ENCODE measurements at regions not wholly inside any gene's neighbourhood (a gene's known extent, or its start where the extent isn't known, plus 50 kb on each side); places are given as distances from the start of the nearest gene placed in this dataset.
"Not testable (repeated sequence)": the region's sequence is repeated elsewhere in the genome, so short reads cannot be mapped to it uniquely, and the experiment has no call there.

GRCh38 chr20:16801919-16802651 lies 53.9 kb downstream of the OTOR start:
- peak; percentile 70 for DNase-seq (ENCODE audit: low spot score)

- no peak for DNase-seq (ENCODE audit: low spot score)
Measured at GRCh38 chr20:16802652-16802935, 54.4 kb downstream of the OTOR start.

- peak; percentile 66 for DNase-seq (ENCODE audit: low spot score)
Measured at GRCh38 chr20:16803965-16804792, 56.0 kb downstream of the OTOR start.

GRCh38 chr20:16804793-16805187 lies 56.6 kb downstream of the OTOR start:
- DNase-seq (ENCODE audit: low spot score) = no peak

GRCh38 chr20:16806061-16806460 lies 57.9 kb downstream of the OTOR start:
- DNase-seq (ENCODE audit: low spot score) = no peak

- DNase-seq (ENCODE audit: low spot score) = no peak
Measured at GRCh38 chr20:16806886-16807285, 58.7 kb downstream of the OTOR start.

- no peak for DNase-seq (ENCODE audit: low spot score)
Measured at GRCh38 chr20:16808796-16809195, 60.6 kb downstream of the OTOR start.

DNA sequence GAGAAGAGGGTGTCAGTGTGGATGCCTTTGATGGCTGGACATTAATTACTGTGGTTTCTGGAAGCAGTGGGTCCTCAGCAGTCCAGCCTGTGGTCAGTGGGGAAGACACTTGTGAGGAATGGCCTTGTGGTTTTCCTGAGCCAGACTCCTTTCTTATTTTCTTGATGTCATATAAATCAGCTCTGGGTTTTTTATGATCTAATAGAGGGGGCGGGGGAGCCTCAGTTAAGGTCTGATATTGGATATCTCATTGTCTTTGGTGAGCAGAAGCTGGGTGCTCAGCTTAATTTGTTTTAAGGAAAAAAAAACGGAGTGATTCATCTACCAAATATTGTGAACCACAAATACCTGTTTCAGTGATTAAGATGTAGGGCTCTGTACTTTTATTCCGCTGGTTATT lies 62.1 kb downstream of the OTOR start:
- DNase-seq (ENCODE audit: low spot score) = no peak

DNA sequence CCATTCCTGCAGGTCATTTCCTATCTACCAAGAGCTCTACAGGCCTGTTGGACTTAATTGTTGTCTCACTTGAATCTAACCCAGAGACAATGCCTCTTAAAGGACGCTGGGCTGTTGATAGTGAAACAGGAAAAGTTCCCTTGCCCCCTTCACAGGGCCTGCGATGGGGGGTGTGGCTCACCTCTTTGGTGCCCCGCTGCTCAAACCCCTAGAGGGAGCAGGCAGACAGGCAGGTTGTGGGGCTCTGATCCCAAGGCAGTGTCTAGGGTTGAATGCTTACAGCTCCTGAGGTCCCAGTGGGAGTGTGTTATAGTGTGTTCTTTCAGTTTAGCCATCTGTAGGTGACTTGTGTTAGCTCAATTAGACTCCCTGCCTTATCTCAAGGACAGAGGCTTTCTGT lies 68.0 kb downstream of the OTOR start:
- no peak for DNase-seq (ENCODE audit: low spot score)

- DNase-seq (ENCODE audit: low spot score) = no peak
Measured at GRCh38 chr20:16819483-16819882, 71.3 kb downstream of the OTOR start.

- peak; percentile 54 for DNase-seq (ENCODE audit: low spot score)
Measured at GRCh38 chr20:16821211-16822089, 73.3 kb downstream of the OTOR start.

DNA sequence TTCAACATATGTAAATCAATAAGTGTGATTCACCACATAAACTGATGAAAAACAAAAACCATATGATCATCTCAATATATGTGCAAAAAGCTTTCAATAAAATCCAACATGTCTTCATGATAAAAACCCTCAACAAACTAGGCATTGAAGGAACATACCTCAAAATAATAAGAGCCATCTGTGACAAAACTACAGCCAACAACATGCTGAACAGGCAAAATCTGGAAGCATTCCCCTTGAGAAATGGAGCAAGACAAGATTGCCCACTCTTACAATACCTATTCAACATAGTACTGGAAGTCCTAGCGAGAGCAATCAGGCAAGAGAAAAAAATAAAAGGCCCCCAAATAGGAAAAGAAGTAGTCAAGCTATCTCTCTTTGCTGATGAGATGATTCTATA lies 76.5 kb downstream of the OTOR start:
- DNase-seq (ENCODE audit: low spot score) = no peak

DNA sequence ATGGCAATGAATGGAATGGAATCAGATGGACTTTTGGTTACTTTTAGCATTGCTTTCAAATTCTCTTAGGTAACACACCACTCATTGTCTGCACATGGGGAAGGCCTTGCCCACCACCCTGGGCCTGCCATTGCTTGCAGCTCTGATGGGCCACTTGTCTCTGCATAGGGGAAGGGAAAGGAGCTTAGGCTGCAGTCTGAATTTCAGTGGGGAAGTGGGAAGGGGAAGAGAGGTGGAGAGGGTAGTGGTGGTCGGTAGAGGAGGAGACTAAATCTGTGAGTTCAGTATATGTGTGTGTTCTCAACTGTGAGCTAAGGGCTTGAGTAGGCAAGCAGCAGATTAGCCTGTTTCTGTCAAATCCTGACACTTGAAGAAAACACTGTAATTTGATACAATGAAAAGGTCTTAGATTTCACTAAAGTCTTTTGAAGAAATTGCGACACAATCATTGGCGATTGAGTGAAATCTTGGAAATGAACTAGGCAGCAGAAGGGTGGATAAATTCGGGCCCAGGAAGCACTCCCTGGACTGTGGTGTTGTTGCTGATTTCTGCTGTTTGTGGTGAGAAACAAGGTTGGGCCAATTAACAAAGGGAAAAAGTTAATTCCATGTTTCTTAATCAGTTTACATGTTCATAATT lies 80.6 kb downstream of the OTOR start:
- no peak for DNase-seq (ENCODE audit: low spot score)

GRCh38 chr20:16835690-16836089 lies 87.5 kb downstream of the OTOR start:
- DNase-seq (ENCODE audit: low spot score) = not testable (repeated sequence)

- DNase-seq (ENCODE audit: low spot score) = no peak
Measured at GRCh38 chr20:16842486-16843120, 94.4 kb downstream of the OTOR start.

GRCh38 chr20:16844406-16844805 lies 96.2 kb downstream of the OTOR start:
- DNase-seq (ENCODE audit: low spot score) = no peak

DNA sequence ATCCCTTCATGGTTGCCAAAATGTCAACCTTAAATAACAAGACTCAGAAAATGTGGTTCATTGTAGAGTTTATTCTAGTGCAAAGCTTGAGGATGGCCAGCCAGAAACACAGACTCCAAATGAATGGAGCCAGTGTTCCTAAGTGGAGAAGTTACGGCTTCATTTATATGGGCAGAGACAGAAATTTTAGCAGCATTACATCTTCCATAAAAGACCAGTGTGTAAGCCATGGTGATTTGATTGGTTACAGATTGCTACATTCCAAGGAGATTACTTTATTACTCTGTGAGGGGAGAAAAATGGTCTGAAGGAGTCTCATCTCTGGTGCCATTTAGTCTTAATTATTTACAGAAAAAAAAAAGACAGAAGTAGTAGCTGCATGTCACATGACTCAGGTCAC lies 97.8 kb downstream of the OTOR start:
- no peak for DNase-seq (ENCODE audit: low spot score)

DNA sequence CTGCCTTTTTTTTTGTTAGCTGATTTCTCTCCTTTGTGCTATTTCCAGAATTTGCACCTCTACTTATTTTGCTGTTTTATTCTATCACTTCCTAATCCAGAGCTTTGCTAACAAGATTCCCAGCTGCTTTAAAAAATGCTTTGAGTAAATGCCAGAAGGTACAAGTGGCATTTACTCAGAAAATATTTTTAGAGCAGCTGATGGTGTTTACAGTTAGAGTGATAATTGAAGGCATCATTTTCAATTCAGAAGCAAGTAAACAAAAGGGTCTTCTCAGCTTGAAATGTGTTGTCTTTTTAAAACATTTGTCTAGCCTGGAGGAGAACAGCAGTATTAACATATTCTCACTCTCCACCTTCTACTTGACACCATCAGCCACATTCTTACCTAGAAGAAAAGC lies 99.9 kb downstream of the OTOR start:
- DNase-seq (ENCODE audit: low spot score) = no peak

DNA sequence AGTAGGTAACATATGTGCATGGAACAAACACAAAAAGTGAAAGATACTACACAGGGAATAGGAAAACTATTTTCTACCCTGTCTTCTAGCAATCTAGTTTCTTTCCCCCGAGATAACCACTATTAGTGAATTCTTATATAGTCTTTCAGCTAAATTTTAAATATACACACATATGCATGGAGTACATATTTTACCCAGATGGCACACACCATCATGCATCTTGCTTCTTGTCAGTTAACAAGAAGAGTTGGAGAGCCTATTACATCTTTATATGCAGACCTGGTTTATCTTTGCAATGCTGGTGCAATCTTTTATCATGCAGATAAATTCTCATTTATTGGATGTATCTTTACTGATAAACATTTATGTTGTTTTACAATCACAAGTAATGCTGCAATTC lies 100.4 kb downstream of the OTOR start:
- no peak for DNase-seq (ENCODE audit: low spot score)

- DNase-seq (ENCODE audit: low spot score) = no peak
Measured at GRCh38 chr20:16860914-16861313, 112.8 kb downstream of the OTOR start.

DNA sequence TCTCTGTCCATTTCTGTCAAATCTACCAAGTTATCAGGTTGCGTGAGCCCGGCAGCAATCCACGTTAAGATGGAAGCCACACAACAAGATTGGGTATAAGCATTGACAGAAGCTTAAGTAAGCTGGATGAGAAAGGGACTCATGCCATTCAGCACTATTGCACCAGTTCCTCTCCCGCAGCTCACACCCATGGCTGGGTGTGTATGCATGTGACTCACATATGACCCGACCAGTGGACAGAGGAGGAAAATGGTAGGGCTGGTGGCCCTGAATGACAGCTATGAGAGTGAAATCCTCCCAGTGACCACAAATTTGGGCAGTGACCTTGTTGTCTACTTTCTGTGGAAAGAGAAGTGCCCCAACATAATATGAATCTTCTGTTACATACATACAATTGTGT lies 113.5 kb downstream of the OTOR start:
- DNase-seq (ENCODE audit: low spot score) = no peak

- DNase-seq (ENCODE audit: low spot score) = no peak
Measured at GRCh38 chr20:16863303-16863702, 115.1 kb downstream of the OTOR start.
